ENCODE measurements at regions not wholly inside any gene's neighbourhood (a gene's known extent, or its start where the extent isn't known, plus 50 kb on each side); places are given as distances from the start of the nearest gene placed in this dataset.

DNA sequence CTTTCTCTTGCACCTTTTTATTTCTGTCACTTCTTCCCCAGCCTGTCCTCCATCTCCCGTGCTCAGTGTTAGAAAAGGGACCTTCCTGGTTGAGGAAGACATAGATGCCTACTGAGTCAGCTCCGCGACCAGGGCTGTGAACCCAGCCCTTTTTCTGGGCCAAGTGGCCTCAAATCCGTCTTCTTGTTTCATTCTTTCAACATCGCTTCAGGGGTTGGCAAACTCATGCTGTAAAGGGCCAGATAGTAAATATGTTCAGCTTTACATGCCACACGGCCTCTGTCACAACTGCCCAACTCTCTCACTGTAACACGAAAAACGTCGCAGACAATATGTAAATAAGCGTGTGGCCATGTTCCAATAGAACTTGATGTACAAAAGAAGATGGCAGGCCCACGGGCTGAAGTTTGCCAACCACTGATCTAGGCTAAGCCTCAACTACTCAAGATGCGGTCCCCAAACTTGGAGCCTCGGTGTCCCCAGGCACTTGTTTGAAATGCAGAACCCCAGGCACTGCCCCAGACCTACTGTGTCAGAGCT lies 338.4 kb downstream of the MN1 start:
- no peak for DNase-seq

DNA sequence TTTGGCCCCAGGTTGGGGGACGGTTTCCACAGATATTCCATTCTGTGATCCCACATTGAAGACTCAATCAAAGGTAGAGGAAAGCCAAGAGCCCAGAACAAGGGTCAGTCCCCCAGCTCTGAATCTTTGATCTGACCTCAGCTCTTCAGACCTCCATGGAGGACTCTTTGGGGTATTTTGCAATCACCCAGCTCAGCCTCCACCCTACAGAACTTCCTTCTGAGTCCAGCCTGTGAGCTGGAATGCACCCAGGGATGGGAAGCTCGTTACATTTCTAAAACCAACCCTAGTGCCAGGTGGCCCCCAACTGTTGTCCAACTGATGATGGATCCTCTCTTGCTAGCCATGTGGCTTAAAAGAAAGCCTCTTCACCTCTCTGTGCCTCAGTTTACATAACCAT lies 335.3 kb downstream of the MN1 start:
- DNase-seq = no peak

DNA sequence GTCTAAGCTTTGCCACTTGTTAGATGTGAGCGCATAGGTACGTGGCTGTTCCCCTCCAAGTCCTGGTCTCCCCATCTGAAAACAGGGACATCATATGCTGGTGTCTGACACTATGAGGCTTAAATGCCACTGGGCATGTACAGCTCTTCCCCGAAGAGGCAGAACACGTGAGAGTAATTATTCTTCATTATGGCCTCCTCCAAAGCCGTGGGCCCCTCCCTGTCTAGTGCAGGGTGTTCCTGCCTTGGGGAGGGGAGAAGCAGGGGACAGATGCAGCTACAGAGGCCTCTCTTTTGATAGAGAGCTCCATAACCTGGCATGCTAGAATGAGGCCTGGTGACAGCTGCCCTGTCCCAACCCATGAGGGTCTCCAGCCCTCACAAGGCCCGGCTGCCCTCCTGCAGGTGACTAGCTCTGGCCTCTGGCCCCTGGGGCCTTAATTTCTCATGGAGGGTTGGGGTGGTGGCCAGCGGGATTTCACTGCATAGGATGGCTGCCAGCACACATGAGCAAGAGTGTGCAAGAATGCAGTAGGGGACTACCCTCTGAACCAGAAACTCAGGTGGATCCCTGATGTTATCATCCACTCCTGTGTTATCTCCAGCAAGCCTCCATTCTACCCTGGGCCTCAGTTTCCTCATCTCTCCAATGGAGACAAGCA lies 334.6 kb downstream of the MN1 start:
- DNase-seq = no peak

DNA sequence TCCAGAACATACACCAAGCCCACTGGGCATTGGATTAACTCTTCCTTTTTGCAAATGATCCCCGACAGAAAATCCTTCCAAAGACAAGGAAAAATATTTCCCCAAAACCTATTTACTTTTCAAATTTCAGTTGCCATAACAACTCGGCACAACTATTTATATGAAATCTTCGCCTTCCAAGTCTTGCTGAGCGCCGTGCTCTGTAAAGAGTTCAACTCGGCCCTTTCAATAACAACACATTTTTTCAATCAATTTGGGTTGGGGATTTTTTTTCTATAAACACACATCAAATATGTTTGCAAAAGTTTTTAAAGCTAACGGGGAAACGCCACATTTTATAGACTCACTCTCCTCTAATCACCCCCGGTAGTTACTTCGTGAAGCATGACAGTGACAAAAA lies 333.8 kb downstream of the MN1 start:
- DNase-seq = no peak

DNA sequence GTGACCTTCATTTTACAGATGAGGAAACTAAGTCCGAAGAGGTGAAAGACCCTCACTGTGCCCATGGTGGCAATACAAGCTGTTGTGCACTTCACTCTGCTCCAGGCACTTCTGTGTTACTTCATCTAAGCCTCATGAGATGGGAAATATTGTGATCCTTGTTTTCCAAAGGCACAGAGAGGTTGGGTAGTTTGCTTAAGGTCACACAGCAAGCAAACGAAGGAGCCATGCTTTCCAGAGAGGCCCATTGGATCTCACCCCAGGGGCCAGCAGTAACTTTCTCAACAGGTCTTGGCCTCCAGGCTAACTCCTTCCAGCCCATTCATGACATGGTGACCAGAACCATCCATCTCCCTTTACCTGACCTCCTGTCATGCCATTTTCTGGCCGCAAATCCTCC lies 332.8 kb downstream of the MN1 start:
- no peak for DNase-seq

DNA sequence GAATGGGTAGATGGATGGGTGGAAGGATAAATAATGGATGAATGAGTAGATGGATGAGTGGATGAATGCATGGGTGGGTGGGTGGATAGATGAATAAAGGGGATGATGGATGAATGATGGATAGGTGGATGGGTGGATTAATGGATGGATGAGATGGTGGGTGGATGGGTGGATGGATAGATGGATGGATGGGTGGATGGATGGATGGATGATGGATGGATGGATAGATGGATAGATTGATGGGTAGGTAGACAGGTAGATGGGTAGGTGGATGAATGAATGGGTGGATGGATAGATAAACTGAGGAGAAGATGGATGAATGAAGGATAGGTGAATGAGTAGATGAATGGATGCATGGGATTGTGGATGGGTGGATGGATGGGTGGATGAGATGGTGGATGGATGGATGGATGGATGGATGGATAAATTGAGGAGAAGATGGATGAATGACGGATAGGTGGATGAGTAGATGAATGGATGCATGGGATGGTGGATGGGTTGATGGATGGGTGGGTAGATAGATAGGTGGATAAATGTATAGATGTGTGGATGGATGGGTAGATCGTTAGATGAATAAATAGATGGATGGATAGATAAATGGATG lies 331.3 kb downstream of the MN1 start:
- no peak for DNase-seq

DNA sequence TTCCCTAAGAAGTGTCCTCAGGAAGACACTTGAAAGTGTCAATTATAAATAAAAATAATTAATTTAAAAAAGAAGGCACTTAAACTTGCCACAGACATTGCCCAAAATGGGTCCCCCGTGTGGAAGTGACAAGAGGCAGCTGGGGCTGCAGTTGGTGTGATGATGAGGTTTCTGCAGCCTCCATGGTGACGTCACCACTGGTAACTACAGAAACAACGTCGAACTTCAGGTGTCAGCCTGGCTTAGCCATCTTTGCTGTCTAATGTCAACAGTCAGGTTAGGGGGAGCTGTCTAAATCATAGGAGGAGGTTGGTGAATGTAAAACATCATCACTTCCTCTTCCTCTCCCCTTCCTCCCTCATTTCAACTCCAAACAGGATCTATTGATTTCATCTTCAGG lies 328.6 kb downstream of the MN1 start:
- DNase-seq = no peak

DNA sequence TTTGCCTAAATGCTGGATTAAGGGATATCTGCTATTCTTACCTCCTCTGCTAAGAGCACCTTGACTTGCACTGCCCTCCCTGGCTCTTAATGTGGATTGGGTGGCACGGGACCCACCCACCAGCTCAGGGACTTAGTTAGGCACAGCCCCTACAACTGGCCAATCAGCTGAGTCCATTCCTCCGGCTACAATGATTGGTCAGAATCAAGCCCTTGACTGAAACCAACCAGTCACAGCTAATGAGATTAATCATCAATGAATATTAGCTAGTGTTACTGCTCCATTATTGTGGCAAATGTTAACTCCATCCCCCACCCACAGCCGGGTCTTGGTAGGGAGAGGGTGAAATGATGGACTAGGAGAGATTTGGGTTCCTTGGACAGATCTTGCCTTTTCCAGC lies 328.0 kb downstream of the MN1 start:
- DNase-seq = no peak

DNA sequence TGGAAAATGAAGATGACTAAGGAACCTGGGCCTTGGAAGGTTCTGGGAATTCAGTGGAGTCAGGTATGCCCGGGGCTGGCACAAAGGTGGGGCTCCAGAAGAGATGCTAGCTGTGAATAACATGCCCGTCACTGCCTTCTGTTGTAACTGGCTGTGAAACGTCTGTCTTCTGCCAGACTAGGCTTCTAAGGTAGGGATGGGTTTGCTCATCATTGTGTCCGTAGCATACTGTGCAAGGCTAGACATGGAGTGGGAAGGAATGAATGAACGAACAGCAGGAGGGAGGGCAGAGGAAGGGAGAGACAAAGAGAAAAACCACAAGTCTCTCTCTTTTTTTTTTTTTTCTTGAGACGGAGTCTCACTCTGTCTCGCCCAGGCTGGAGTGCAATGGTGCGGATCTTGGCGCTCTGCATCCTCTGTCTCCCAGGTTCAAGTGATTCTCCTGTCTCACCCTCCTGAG lies 327.4 kb downstream of the MN1 start:
- DNase-seq = no peak

DNA sequence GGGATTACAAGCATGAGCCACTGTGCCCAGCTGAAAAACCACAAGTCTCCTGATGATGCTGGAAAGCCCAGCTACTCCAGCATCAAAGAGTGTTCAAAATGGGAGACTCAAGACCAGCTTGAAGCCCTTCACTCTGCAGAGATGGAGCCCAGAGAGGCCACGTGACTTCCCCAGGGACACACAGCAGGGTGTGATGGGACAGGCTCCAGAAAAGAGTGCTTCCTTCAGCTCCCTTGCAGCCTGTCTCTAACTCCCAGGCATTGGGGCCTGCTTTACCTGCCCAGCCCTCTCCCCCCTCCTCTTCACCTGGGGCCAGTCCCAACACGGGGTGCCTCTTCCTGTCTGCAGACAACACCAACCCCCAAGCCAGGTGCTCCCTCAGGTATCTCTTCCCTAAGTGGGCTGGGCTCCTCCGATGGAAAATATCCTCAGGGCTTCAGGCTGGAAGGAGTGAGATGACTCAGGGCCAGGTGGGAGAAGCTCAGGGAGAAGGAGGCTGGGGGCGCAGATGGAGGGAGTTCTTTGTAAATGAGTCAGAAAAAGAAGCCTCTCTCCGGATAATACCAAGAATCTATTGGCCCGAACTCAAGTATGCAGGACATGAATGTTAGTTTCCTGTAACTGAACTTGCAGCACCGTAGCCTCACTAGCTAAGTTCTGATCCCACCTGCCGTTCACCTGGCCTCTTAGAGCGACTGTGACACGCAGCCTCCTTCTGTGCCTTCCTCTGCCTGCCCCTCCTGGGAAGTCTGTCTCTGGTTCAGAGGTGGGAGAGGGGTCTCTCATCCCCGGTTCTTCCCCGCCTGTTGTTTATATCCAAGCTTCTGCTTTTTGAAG lies 326.6 kb downstream of the MN1 start:
- no peak for DNase-seq

DNA sequence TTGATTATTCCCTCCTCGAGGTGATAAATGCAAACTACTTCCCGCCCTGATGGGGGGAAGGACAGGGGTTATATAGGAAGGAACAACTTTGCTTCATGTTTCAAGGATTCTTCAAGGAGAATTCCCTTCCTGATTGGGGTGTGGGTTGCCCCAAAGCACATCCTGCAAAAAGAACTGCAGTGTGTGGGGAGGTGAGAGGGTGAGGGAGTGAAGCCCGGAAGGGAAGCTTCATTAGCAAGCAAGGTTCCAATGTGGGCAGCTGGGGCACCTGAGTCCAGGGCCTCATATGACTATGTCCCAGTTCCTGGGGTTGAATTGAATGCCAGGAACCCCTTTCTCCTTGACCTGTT lies 326.0 kb downstream of the MN1 start:
- no peak for DNase-seq

DNA sequence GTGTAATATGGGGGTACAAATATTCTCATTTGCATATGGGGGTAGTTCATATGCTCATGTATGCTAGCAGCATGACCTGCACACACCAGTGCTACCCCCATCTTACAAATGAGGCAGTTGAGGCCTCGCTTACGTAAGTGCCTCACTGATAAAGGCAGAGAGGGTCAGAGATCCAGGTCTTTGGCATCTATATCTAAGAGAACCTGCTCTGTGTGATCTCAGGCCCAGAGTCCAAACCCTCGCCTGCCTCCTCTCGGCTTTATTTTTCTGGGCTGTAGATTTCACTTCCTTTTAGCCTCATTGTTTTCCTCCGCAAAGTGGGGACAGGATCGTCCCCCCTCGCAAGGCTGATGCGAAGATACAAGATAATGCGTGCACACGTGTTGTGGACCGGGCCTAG lies 325.2 kb downstream of the MN1 start:
- DNase-seq = no peak

DNA sequence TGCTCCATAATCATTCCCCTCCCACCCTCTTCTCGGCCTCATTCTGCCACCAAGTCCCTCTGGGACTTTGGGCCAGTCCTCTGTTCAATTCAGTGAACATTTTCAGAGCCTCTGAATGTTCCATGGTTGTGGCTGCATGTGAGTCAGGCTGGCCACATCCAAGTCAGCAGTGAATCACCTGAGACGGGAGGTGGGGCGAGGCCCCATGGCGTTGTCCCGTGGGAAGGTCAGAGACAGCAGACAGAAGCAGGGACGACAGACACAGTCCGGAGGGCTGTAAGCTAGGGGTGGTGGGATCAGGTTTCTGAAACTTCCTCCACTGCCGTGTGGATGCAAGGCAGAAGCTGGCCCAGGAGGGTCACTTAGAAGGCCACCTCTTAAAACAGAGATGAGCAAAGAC lies 324.8 kb downstream of the MN1 start:
- DNase-seq = no peak

DNA sequence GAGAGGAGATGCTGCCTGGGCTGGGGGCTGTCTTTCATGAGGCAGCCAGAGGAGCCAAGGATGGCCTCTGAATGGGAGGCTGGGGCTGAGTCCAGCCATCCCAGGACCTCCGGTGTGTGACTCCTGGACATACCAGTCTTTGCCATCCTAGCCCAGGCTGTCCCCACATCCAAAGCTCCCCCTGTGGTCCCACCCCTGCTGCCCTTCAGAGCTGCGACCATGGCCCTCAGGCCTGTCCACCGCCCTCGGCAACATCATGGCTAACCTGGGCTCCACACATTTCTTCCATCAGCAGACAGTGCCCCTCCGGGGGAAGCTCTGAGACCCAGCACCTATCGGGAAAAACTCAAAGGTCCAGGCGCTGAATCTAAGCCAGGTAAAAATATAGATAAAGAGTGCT lies 324.4 kb downstream of the MN1 start:
- DNase-seq = no peak

DNA sequence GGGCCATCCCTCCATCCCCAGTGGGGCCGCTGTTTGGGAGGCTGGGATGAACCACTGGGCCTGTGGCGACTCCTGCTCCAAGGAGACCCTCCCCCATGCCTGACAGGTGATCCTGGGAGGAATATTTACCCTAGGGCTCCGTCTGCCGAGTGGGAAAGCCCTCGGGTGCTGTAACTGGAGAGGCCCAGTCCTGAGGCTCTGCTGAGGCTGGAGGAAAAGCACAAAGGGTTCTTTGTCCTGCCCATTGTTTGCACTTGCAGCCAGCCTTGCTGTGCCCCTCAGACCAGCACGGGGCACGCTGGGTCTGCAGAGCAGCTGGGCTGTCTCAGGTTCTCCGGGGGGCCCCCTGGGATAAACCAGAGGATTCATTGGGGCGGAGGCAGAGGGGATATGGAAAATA lies 321.1 kb downstream of the MN1 start:
- DNase-seq = no peak

DNA sequence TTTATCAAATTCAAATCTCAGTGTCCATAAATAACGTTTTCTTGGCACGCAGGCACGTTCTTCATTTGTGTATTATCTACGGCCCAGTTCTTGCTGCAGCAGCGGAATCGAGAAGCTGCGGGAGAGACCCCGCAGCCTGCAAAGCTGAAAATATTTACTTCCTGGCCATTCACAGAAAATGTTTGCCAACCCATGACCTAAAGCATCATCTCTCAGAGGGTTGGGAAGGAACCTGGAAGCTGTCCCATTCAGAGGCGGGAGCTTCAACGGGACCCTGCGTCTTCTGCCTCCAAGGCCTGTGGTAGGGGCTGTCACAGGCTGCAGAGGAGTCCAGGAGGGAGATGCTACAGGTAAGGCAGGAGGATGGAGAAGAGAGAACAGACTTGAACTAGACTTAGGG lies 319.2 kb downstream of the MN1 start:
- DNase-seq = no peak

DNA sequence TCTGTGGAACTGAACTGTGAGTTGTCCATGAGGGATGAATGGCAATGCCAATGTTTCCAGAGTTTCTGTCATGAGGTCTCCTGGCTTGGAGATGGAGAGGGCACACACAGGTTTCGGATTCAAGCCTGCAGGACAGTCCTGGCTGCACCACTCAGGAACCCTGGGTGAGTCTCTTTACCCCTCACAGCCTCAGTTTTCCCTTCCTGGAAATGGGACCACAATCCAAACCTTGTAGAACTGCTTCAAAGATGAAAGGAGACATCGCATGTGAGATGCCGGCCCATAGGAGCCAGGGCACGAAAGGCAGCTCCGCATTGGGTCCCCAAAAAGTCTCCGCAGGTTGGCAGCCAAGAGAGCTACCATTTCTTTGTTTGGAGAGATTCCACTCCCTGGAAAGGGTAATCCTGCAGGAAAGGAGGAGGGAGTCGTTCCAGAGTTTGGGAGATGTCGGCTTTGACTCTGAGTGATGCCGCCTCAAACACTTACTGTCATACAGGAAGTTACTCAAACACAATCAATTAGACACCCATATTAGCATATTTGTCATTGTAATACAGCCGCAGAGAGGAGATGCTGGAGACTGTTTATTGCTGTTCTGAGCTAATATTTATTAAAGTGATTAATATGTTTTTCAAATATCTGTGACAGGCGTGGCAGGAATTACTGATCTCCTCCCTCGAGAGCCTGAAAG lies 318.3 kb downstream of the MN1 start:
- DNase-seq = no peak

DNA sequence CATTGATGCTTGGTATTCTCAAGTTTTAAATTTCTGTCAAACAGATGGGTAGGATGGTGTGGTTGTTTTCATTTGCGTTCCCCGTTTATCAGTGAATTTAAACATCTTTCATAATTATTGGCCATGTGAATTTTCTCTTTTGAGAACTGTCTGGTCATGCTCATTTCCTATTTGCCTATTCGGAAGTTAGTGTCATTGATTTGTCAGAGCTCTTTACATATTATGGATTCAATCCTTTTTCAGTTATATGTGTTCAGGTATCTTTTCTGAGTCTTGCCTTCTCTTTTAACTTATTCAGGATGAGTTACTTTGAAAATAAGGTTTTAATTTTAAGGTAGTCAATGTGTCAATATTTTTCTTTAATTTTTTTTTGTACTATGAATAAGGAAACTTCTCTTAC lies 315.7 kb downstream of the MN1 start:
- no peak for DNase-seq

DNA sequence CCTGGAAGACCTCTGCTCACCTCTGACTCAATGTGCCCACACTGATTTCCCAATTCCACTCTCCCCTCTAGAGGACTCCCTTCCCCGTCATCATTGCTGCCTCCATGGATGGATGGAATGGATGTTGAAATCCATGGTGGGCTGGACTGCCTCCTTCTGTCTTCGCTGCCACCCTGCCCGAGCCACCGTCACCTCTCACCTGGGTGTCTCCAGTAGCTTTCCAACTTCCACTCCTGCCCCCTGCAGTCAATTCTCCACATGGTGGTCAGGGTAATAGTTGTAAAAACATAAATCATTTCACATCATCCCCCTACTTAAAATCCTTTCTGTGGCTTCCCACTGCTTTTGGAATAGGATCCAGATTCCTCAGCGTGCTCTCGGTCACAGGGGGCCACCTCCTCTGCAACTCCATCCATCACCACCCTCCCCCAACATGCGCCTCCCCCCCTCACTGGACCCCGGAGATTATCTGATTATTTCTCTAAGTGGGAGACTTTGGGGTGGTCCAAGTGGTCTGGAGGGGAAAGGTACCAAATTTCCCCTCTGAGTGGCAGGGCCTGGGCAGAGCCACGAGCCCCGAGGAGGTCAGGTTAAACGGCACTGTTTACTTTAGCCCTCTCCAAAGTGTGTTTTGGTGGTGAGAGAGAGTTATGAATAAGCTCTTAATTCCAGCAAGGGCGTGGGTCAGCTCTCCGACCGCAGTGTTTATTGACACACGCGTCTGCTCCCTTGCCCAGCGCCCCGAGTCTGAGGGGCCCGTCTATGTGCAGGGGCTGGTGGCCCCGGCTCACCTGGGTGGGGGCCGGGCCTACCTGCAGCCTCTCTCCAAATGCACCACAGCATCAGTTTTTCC lies 313.7 kb downstream of the MN1 start:
- DNase-seq = no peak

DNA sequence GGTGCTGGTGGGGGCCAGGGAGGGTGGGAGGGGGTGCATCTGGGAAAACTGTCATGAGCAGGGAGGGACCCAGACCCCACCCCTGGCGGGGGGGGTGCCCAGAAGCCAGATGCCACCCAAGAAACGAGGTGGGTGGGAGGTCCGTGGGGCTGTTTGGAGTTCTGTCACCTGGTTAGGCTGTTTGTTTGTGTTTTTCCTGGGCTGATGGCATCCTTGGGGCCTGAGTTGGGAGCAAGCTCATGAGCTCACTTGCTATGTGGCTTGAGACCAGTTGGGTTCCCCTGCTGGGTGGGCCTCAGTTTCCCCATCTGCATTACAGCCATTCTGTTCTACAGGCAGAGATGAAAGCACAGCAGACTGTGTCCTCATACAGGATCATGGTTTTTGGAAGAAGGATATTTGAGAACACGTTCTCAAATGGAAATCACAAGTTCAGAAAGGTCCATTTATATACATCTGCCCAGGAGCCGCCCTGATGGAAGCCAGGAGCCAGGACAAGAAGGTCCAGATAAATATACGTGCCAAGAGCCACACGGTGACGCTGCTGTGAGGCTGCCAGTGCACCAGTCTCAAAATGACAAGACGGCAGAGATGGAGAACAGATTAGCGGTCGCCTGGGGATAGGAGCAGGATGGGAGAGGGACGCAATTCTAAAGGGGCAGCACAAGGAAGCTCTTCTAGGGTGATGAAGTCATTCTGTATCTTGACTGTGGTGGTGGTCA lies 312.9 kb downstream of the MN1 start:
- no peak for DNase-seq

DNA sequence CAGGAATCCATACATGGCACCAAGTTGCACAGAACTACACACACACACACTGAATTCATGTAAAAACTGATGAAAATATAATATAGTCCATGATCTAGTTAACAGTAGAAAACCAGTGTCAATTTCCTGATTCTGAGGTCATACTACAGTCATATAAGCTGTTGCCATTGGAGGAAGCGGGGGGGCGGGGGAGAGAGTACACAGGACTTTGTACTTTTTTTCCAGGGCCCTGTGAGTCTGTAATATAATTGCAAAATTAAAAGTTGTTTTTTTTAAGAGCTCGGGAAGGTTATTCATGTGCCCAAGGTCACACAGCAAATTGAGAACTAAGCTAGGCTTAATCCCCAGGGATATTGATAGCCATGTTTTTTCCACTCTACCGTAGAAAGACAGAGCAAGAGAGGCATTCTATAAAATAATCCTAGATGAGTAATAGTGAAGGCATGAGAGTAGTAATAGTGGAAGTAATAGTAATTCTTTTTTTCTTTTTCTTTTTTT lies 312.3 kb downstream of the MN1 start:
- DNase-seq = no peak

DNA sequence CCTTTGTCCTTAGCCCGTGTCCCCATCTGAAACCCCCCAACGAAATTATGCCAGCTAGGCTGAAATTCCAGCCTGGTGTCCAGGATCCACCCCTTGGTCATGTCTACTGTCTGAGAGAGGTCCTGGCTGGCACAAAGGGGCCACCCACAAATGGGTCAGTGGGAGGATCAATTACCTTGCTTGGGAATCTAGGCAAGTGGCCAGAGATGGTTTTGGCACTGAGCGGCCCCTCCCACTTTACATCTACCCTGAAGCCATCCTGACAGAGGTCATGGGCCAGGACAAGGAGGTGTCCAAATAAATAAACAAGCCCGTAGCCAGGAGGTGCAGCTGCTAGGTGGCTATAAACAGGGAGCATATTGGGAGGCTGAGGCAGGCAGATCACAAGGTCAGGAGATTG lies 311.5 kb downstream of the MN1 start:
- DNase-seq = no peak
